ENCODE measurements at regions not wholly inside any gene's neighbourhood (a gene's known extent, or its start where the extent isn't known, plus 50 kb on each side); places are given as distances from the start of the nearest gene placed in this dataset.

DNA sequence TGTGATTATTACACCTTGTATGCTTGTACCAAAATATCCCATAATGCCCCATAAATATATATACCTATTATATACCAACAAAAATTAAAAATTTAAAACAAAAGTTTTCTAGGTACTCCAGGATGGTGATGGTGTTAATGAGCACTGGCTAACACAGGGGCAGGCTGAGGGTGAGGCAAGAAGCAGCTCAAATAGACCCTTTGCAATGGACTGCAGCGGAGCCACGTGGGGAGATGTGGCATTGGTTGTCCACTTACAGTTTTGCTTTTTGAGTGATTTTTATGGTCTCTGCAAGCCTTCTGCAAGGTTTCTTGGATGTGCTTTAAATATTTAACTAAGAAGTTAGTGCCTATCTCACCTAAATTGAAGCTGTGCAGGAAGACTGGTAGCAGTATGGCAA is 132.9 kb downstream of the RAP2A start:
- H3K79me2 ChIP-seq (ENCODE audit: low read length) = no peaks in the 10 kb centered on the region
- H3K27me3 ChIP-seq (ENCODE audit: low read length) = no peaks in the 10 kb centered on the region
- H3K27ac ChIP-seq (ENCODE audit: low read length) = no peak overlapping the region
- H3K36me3 ChIP-seq (ENCODE audit: insufficient read depth, low read length) = no peaks in the 10 kb centered on the region
- H3K4me1 ChIP-seq (ENCODE audit: low read length) = no peaks in the 10 kb centered on the region
- no peak overlapping the region for H2AFZ ChIP-seq (ENCODE audit: low read length)
- no peak overlapping the region for H3K4me2 ChIP-seq (ENCODE audit: low read depth, low read length, poor library complexity, severe bottlenecking)
- H3K9ac ChIP-seq (ENCODE audit: low read length) = no peak overlapping the region
- no peak overlapping the region for H3K4me3 ChIP-seq (ENCODE audit: low read length)
- no peaks in the 10 kb centered on the region for H4K20me1 ChIP-seq (ENCODE audit: insufficient read depth, low read depth, low read length)
- no peaks in the 10 kb centered on the region for H3K9me2 ChIP-seq (replicated peaks; ENCODE audit: insufficient read depth, low read length)
- DNase-seq = peak; percentile 47
- no peaks in the 10 kb centered on the region for H3K9me3 ChIP-seq (ENCODE audit: low read length)

DNA sequence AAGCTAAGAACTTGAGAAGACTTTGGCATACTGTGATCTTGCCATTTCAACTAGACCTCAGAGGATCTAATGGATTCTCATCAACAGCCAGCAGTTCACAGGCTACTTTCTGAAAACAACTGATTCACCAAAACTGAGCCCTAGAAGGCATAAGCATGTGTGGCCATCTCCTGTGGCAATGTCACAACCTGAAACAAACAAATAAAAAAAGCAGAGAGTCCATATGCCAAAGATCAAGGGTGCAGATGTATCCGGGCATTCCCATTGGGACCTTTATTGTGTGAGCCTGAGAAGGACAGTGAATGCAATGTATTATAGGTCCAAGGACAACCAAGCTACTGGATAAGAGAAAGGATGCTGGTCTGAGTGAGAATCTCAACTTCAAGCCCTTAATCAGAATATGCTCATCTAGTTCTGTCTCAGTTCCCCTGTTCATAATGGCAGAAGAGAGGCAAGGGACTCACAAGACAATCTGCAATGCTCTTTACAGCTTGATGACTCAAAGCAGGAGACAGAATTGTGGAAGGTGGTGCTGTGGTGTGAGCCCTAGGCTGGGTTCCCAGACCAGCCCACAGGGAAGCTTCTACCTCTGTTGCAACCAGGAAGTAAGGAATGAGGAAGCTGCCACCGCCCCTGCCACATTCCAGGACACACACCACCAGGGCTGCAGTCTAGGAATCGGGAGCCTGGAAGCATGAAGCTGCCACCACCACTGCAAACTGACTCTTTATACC is 133.7 kb downstream of the RAP2A start:
- H4K20me1 ChIP-seq (ENCODE audit: insufficient read depth, low read depth, low read length) = no peaks in the 10 kb centered on the region
- H3K27me3 ChIP-seq (ENCODE audit: low read length) = no peaks in the 10 kb centered on the region
- H3K27ac ChIP-seq (ENCODE audit: low read length) = no peak overlapping the region
- no peaks in the 10 kb centered on the region for H3K9me2 ChIP-seq (replicated peaks; ENCODE audit: insufficient read depth, low read length)
- H3K4me2 ChIP-seq (ENCODE audit: low read depth, low read length, poor library complexity, severe bottlenecking) = no peak overlapping the region
- no peaks in the 10 kb centered on the region for H3K36me3 ChIP-seq (ENCODE audit: insufficient read depth, low read length)
- no peaks in the 10 kb centered on the region for H3K9me3 ChIP-seq (ENCODE audit: low read length)
- H3K9ac ChIP-seq (ENCODE audit: low read length) = no peak overlapping the region
- no peaks in the 10 kb centered on the region for H3K79me2 ChIP-seq (ENCODE audit: low read length)
- DNase-seq = no peak
- H3K4me1 ChIP-seq (ENCODE audit: low read length) = no peaks in the 10 kb centered on the region
- no peak overlapping the region for H2AFZ ChIP-seq (ENCODE audit: low read length)
- no peak overlapping the region for H3K4me3 ChIP-seq (ENCODE audit: low read length)

DNA sequence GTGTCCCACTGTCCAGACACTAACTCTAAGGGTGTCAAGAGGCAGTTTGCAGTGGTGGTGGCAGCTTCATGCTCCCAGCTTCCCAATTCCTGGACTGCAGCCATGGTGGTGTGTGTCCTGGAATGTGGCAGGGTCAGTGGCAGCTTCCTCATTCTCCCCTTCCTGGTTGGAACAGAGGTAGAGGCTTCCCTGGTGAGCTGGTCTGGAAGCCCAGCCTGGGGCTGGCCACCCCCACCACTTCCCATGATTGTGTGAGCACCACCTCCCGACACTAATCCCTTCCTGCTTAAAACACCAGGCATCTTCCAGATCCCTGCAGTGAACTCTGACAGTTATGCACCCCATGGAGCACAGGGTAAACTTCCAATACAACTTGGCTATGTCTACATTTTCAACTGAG is 134.9 kb downstream of the RAP2A start:
- no peaks in the 10 kb centered on the region for H3K27me3 ChIP-seq (ENCODE audit: low read length)
- H3K4me1 ChIP-seq (ENCODE audit: low read length) = no peaks in the 10 kb centered on the region
- no peaks in the 10 kb centered on the region for H3K79me2 ChIP-seq (ENCODE audit: low read length)
- H3K27ac ChIP-seq (ENCODE audit: low read length) = no peak overlapping the region
- H3K4me2 ChIP-seq (ENCODE audit: low read depth, low read length, poor library complexity, severe bottlenecking) = no peak overlapping the region
- no peaks in the 10 kb centered on the region for H3K36me3 ChIP-seq (ENCODE audit: insufficient read depth, low read length)
- H2AFZ ChIP-seq (ENCODE audit: low read length) = no peak overlapping the region
- no peaks in the 10 kb centered on the region for H4K20me1 ChIP-seq (ENCODE audit: insufficient read depth, low read depth, low read length)
- H3K9me3 ChIP-seq (ENCODE audit: low read length) = no peaks in the 10 kb centered on the region
- no peak for DNase-seq
- no peaks in the 10 kb centered on the region for H3K9me2 ChIP-seq (replicated peaks; ENCODE audit: insufficient read depth, low read length)
- H3K4me3 ChIP-seq (ENCODE audit: low read length) = no peak overlapping the region
- H3K9ac ChIP-seq (ENCODE audit: low read length) = no peak overlapping the region

- H4K20me1 ChIP-seq (ENCODE audit: insufficient read depth, low read depth, low read length) = no peaks in the 10 kb centered on the region
- H3K4me3 ChIP-seq (ENCODE audit: low read length) = no peak overlapping the region
- no peaks in the 10 kb centered on the region for H3K4me1 ChIP-seq (ENCODE audit: low read length)
- H3K36me3 ChIP-seq (ENCODE audit: insufficient read depth, low read length) = no peaks in the 10 kb centered on the region
- H3K9ac ChIP-seq (ENCODE audit: low read length) = no peak overlapping the region
- H3K9me3 ChIP-seq (ENCODE audit: low read length) = no peaks in the 10 kb centered on the region
- H3K79me2 ChIP-seq (ENCODE audit: low read length) = no peaks in the 10 kb centered on the region
- no peak overlapping the region for H3K27ac ChIP-seq (ENCODE audit: low read length)
- no peaks in the 10 kb centered on the region for H3K9me2 ChIP-seq (replicated peaks; ENCODE audit: insufficient read depth, low read length)
- no peak overlapping the region for H2AFZ ChIP-seq (ENCODE audit: low read length)
- no peaks in the 10 kb centered on the region for H3K27me3 ChIP-seq (ENCODE audit: low read length)
- DNase-seq = no peak
- no peak overlapping the region for H3K4me2 ChIP-seq (ENCODE audit: low read depth, low read length, poor library complexity, severe bottlenecking)
Observed at GRCh38 chr13:97569841-97570240, 135.9 kb downstream of the RAP2A start.

- H3K79me2 ChIP-seq (ENCODE audit: low read length) = no peaks in the 10 kb centered on the region
- H3K27ac ChIP-seq (ENCODE audit: low read length) = no peak overlapping the region
- H3K4me1 ChIP-seq (ENCODE audit: low read length) = no peaks in the 10 kb centered on the region
- H3K4me3 ChIP-seq (ENCODE audit: low read length) = no peak overlapping the region
- no peak overlapping the region for H3K9ac ChIP-seq (ENCODE audit: low read length)
- no peak overlapping the region for H2AFZ ChIP-seq (ENCODE audit: low read length)
- H4K20me1 ChIP-seq (ENCODE audit: insufficient read depth, low read depth, low read length) = no peaks in the 10 kb centered on the region
- DNase-seq = no peak
- no peaks in the 10 kb centered on the region for H3K9me3 ChIP-seq (ENCODE audit: low read length)
- no peaks in the 10 kb centered on the region for H3K27me3 ChIP-seq (ENCODE audit: low read length)
- no peak overlapping the region for H3K4me2 ChIP-seq (ENCODE audit: low read depth, low read length, poor library complexity, severe bottlenecking)
- no peaks in the 10 kb centered on the region for H3K9me2 ChIP-seq (replicated peaks; ENCODE audit: insufficient read depth, low read length)
- no peaks in the 10 kb centered on the region for H3K36me3 ChIP-seq (ENCODE audit: insufficient read depth, low read length)
Observed at GRCh38 chr13:97570442-97570841, 136.5 kb downstream of the RAP2A start.

DNA sequence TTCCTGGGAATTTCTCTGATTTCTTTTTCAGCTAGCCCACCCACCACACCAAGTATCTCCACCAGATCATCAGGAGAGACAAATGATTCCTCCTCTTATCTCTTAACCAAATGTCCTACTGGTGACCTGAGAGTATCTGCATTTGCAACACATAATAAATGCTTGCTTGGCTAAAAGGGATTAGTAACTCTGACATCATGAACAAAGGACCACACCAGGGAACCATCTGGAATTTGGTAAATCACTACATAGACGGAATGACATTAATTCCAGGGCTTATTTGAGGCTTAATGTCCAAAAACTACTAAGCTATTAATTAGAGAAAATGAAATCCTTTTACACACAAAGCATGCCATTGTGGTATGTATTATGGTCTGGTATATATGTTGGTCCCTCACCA is 139.0 kb downstream of the RAP2A start:
- Histone ChIP-seq H3K4me3 (ENCODE audit: low read length) (no peak overlapping the region), H2AFZ (ENCODE audit: low read length) (no peak overlapping the region), H3K4me2 (ENCODE audit: low read depth, low read length, poor library complexity, severe bottlenecking) (no peak overlapping the region), H3K9ac (ENCODE audit: low read length) (no peak overlapping the region), H3K36me3 (ENCODE audit: insufficient read depth, low read length) (no peaks in the 10 kb centered on the region), H3K9me3 (ENCODE audit: low read length) (no peaks in the 10 kb centered on the region), H3K79me2 (ENCODE audit: low read length) (no peaks in the 10 kb centered on the region), H3K27me3 (ENCODE audit: low read length) (no peaks in the 10 kb centered on the region), H3K27ac (ENCODE audit: low read length) (no peak overlapping the region), H4K20me1 (ENCODE audit: insufficient read depth, low read depth, low read length) (no peaks in the 10 kb centered on the region), H3K9me2 (replicated peaks; ENCODE audit: insufficient read depth, low read length) (no peaks in the 10 kb centered on the region), H3K4me1 (ENCODE audit: low read length) (no peaks in the 10 kb centered on the region)
- DNase-seq = no peak

GRCh38 chr13:97574926-97575325 is 141.0 kb downstream of the RAP2A start:
- Histone ChIP-seq H3K36me3 (ENCODE audit: insufficient read depth, low read length) (no peaks in the 10 kb centered on the region), H4K20me1 (ENCODE audit: insufficient read depth, low read depth, low read length) (no peaks in the 10 kb centered on the region), H3K79me2 (ENCODE audit: low read length) (no peaks in the 10 kb centered on the region), H3K27ac (ENCODE audit: low read length) (no peak overlapping the region), H3K9me2 (replicated peaks; ENCODE audit: insufficient read depth, low read length) (no peaks in the 10 kb centered on the region), H2AFZ (ENCODE audit: low read length) (no peak overlapping the region), H3K4me3 (ENCODE audit: low read length) (no peak overlapping the region), H3K27me3 (ENCODE audit: low read length) (no peaks in the 10 kb centered on the region), H3K4me1 (ENCODE audit: low read length) (no peaks in the 10 kb centered on the region), H3K4me2 (ENCODE audit: low read depth, low read length, poor library complexity, severe bottlenecking) (no peak overlapping the region), H3K9me3 (ENCODE audit: low read length) (no peaks in the 10 kb centered on the region), H3K9ac (ENCODE audit: low read length) (no peak overlapping the region)
- DNase-seq = peak; percentile 52

DNA sequence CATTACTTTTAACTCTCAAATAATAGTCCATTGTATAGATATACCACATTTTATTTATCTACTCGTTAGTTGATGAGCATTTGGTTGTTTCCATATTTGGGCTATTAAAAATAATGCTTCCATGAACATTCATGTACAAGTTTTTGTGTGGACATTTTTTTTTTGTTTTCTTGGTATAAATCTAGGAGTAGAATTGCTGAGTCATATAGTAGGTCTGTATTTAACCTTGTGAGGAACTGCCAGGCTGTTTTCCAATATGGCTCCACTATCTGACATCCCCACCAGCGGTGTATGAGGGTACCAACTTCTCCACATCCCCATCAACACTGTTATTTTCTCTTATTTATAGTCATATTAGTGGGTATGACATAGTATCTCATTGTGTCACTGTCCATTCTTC is 143.1 kb downstream of the RAP2A start:
- Histone ChIP-seq H3K27me3 (ENCODE audit: low read length) (no peaks in the 10 kb centered on the region), H3K9ac (ENCODE audit: low read length) (no peak overlapping the region), H3K4me3 (ENCODE audit: low read length) (no peak overlapping the region), H3K9me2 (replicated peaks; ENCODE audit: insufficient read depth, low read length) (no peaks in the 10 kb centered on the region), H3K79me2 (ENCODE audit: low read length) (no peaks in the 10 kb centered on the region), H2AFZ (ENCODE audit: low read length) (no peak overlapping the region), H3K36me3 (ENCODE audit: insufficient read depth, low read length) (no peaks in the 10 kb centered on the region), H4K20me1 (ENCODE audit: insufficient read depth, low read depth, low read length) (no peaks in the 10 kb centered on the region), H3K4me2 (ENCODE audit: low read depth, low read length, poor library complexity, severe bottlenecking) (no peak overlapping the region), H3K4me1 (ENCODE audit: low read length) (no peaks in the 10 kb centered on the region), H3K27ac (ENCODE audit: low read length) (no peak overlapping the region), H3K9me3 (ENCODE audit: low read length) (no peaks in the 10 kb centered on the region)
- DNase-seq = no peak

Measured in Karpas-422 (cell line).